Breast epithelium (tissue), 3 donors: ENCODE measurements at regions not wholly inside any gene's neighbourhood (a gene's known extent, or its start where the extent isn't known, plus 50 kb on each side); places are given as distances from the start of the nearest gene placed in this dataset.

Source experiments
- CTCF ChIP-seq, 3 donors: fragments of 450-650 bp; IDR thresholded peaks; one replicate each; pipeline ENCODE4 v1.5.1; 2016 to 2017; ENCODE audit warnings: antibody characterized with exemption in 3 of 3, mild to moderate bottlenecking in 3 of 3, moderate library complexity in 3 of 3
- POLR2A ChIP-seq: fragments of 450-650 bp; IDR thresholded peaks from one replicate; pipeline ENCODE4 v1.6.1; 2016; ENCODE audit warnings: antibody characterized with exemption, mild to moderate bottlenecking, moderate library complexity
- POLR2AphosphoS5 ChIP-seq, 3 donors: sonication (generic); formaldehyde crosslinking; IDR thresholded peaks; one replicate each; pipeline ENCODE4 v1.6.1; 2017; ENCODE audit warnings: antibody characterized with exemption in 3 of 3

GRCh38 chr2:8317418-8317817, 364.4 kb upstream of the ID2 start:
- TF ChIP-seq POLR2AphosphoS5 (IDR thresholded peaks at IDR 0.05) (no peak), CTCF (IDR thresholded peaks at IDR 0.05) (no peak), POLR2A (no peak)
